T-helper 1 cell (primary cell): ENCODE measurements at regions not wholly inside any gene's neighbourhood (a gene's known extent, or its start where the extent isn't known, plus 50 kb on each side); places are given as distances from the start of the nearest gene placed in this dataset.

ENCODE experiments used
- DNase-seq, 5 donors: peaks; one replicate each; pipeline ENCODE4 v3.0.0-alpha.2; 2012 to 2020

GRCh38 chr14:44701563-44702263 is 194.6 kb upstream of the FSCB start:
- no peak for DNase-seq

DNA sequence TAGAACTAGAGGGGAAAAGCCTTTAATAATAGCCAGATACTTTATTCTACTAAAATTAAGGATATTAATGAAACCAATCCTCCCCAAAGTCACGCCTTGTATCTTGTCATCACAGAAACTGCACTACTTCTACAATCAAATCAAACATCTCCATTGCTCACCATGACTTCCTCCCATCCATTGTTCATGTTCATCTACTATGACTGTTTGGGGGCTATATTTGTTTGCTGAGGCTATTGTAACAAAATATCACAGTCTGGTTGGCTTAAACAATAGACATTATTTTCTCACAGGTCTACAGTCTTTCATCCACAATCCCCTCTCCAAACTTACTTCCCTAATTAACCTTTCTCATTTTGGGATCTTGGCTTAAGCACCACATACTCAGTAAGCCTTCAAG is 193.6 kb upstream of the FSCB start:
- no peak for DNase-seq

GRCh38 chr14:44700184-44700583 is 193.1 kb upstream of the FSCB start:
- DNase-seq = no peak

- DNase-seq = no peak
Measured at GRCh38 chr14:44699391-44699790, 192.3 kb upstream of the FSCB start.

DNA sequence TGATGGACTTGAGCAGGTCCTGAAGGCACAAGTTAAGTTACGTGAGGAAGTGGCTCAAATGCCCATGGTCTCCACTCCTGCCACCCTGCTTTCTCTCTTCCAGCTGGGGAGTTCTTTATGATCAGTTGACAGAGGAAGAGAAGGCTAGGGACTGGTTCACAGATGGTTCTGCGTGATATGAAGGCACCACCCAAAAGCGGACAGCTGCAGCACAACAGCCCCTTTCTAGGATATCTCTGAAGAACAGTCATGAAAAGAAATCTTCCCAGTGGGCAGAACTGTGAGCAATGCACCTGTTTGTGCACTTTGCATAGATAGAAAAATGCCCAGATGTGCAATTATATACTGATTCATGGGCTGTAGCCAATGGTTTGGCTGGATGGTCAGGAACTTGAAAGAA is 162.4 kb upstream of the FSCB start:
- DNase-seq = no peak

GRCh38 chr14:44663136-44663535 is 156.1 kb upstream of the FSCB start:
- DNase-seq = no peak

DNA sequence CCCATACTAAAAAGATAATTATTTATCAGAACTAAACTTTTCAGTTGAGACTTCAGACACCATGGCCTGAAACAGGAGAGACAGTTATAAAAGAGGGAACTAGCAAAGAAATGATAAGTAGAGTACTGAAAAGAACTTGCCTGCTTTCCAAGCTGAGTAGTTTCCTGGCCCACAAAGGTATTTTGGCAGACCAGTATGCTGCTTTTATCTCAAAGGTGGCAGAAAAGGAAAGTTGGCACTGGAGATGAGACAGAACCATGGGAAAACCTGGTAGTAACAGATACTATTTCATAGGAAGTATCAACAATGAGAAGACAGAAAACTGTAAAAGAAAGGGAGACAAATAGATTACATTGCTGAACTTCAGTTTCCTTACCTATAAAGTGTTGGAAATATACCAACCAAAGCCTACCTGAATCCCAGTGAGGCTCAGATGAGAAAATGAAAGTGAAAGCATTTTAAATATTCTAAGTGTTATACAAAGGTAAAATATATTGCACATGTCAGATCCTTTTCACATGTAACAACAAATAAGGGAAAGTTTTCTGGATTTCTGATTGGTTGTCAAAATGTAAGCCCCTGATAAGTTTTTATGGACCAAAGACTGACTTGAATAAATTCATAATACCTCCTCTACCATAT is 155.3 kb upstream of the FSCB start:
- DNase-seq = no peak

GRCh38 chr14:44658389-44658696 is 151.3 kb upstream of the FSCB start:
- no peak for DNase-seq

DNA sequence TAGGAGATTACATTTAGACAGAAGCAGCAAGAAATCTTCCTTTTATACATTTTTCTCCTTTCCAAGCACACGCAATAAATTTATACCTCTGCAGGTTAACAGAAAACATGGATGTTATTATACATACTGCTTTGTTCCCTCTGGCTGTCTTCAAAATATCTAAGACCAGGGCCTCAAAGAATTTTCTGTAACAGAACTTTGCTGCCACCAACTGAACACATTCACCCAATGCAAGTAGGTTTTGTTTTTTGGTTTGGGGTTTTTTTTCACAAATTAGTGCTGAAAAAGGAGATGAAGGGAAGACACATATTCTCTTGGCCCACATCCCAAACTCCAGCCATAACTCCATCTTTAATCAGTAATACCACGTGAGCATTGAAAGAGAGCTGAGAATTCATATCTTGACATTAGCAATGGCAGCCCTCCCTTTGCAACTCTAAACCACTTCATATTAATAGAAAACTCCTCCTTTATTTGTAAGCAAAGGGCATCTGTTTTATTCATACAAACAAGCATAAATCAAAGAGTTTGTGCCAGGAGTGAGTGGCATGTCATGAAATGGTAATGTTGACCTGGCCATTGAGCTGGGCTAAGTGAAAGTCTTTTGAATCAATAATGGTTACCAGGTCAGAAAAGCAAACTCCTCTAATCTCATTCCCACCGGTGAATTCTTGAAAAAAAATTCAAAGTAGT is 150.8 kb upstream of the FSCB start:
- DNase-seq = no peak

- no peak for DNase-seq
Measured at GRCh38 chr14:44657203-44657602, 150.1 kb upstream of the FSCB start.

DNA sequence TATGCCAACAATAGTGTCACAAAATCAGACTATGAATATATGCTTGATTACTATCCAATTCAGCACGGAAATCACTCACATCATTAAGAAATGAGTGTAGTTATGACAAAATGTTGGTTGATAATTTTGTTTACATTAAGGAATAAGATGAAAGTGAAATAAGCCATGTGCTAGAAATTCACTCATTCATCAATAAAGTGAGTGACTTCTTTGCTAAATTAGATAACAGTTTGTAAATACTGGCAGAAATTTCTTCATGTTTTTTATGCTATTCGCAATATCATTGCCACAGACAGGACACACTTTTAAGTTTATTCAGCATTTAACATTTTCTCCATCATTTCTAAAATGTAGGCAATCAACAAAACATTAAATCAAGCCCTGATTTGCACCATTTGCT is 147.5 kb upstream of the FSCB start:
- DNase-seq = no peak

DNA sequence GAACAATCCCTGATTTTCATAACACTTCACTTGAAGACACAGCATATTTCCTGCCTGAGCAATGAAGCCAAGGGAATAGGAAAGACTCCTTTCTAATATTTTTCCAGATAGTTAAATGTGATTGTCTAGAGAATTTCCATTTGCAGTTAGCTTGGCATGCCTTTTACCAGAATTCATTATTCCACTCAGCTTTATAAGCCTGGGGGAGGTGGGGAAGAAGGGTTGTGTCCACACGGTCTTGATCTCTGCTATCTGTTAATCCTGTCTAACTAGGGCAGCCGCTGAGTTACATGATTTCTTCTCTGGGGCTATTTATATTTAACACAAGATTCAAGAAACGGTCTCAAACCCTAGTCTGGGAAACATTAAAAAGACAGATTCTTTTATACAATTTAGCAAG is 146.6 kb upstream of the FSCB start:
- DNase-seq = no peak

DNA sequence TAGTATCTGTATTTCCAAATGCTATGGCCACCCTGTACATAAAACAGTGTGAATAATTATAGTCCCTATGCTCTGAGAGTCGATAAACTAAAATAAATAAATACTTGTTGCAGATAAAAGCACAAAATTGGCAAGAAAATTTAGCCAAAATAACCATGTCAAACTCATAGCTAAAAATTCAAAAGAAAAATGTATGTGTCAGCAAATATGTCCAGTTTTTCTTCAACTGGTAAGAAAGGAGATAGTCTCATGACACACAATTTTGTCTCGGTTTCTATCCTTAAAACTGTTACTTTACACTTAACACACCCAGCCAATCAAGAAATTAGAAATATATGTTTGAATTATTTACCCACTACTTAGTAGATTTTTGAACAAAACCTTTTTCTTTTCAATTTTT is 145.6 kb upstream of the FSCB start:
- DNase-seq = no peak

DNA sequence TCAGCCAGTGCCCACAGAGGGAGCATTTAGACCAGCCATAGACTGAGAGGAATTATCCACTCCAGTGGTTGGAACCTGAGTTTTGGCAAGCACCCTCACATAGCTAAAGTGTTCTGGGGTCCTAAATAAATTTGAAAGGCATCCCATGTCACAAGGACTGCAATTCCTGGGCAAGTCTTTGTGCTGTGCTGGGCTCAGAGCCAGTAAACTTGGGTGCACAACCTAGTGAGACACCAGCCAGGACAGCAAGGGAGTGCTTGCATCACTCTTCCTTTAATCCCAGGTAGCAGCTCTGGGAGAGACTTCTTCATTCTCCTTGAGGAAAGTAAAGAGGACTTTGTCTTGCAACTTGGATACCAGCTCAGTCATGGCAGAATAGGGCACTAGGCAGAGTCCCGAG is 142.0 kb upstream of the FSCB start:
- no peak for DNase-seq

DNA sequence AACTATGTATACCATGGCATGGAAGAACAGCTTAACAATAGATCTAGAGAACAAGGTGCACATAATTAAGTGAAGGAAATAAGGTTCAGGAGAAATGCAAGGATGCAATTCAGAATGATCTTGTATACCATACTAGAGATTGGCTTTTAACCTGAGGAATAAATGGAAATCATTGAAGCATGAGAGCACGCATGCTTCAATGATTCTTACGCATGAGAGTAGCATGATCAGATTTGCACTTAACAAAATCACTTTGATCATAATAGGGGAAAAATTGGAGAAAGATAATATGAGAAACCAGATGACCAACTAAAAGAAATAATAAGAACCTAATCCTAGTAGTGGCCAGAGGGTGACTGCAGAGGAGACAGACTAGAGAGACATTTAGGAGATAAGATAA is 133.3 kb upstream of the FSCB start:
- DNase-seq = no peak

DNA sequence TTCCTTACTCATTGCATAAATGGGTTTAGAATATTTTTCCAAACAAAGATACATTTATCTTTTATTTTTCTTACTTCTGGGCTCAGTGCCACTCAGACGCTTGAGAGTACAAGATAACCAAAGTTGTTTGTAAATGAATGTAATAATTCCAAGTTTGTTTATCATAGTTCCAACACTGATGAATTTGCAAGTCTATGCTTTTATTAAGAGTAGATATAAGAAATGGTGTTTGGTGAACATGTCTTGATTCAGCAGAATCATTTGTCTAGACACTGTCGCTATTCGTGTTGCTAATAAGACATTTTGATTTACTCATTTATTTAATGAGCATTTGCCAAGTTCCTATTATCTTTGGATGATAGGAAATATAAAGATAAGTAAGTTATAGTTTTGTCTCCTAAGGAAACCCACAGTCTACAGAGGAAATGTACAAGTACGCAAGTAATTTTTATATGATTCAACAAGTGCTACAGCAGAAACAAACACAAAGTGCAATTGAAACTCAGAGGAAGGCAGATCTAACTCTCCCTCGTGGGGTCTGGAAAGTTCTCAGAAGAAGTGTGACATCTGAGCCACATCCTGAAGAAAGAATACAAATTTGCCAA is 132.8 kb upstream of the FSCB start:
- DNase-seq = no peak

- no peak for DNase-seq
Measured at GRCh38 chr14:44634692-44635091, 127.6 kb upstream of the FSCB start.

DNA sequence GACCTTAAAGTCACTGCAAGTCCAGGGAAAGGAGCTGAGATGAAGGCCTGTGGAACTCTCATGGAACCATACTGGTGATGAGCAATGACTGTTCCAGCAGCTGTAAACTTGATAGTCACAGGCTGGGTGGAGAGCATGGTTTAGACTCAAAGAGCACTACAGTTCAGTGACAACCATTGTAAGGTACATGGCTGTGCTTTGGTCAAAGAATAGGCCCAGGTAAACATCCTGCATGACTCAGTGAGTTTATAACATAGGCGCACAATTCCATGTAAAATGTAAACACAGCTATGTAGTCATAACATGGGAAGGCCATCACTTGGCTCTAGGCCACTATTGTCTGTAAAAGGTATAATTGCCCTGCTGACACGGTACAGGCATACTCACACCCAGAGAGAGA is 119.3 kb upstream of the FSCB start:
- DNase-seq = no peak

DNA sequence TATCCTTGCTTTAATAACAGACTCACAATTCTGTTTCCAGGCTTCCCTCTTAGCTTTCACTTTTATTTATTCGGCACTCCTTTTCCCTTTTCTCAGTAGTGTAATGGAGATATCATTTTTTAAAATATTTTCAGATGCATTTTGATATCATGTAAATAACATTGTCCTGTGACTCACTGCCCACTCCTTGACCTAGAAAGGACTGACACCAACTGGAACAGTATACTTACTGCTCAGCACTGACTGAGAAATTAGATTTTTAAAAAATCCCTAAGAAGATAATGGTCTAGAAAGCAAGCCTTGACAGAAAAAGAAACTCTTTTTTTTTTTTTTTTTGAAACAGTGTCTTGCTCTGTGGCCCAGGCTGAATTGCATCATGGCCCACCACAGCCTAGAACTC is 118.0 kb upstream of the FSCB start:
- DNase-seq = no peak

DNA sequence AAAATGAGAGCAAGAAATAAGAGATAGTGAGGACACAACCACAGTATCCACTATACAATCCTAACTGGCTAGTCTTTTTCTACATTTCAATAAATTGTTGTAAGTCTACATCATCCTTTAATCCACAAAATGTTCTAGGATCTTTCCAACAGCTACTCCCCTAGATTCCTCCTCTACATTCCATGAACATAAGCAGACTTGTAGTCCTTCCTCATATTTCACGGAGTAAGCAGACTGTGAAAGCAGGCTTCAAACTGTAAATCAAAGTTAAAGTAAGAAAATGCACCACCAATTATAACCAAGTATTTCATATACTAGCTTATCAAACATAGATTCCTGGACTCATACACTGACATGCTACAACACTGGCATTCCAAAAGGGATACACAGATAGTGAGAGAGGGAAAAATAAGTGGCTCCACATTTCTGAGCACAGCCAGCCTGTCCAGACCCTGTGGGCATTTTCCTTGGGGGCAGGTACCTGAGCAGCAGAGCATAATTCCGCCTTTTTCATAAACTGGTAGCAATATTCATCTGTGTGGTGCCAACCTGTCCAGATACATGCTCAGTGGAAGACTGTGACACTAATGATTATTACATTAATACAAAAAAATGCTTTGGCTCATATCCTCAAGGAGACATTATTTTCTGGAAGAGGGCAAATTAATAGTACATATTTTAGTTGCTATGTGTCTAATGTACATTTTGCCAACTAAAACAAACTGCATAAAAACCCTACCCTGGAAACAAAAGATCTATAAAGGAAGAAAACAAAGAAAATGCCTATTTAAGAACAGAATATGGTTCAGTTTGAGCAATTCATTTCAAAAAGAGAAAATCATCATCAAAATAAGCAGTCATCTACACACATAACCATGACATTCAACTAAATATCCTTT is 113.3 kb upstream of the FSCB start:
- no peak for DNase-seq

DNA sequence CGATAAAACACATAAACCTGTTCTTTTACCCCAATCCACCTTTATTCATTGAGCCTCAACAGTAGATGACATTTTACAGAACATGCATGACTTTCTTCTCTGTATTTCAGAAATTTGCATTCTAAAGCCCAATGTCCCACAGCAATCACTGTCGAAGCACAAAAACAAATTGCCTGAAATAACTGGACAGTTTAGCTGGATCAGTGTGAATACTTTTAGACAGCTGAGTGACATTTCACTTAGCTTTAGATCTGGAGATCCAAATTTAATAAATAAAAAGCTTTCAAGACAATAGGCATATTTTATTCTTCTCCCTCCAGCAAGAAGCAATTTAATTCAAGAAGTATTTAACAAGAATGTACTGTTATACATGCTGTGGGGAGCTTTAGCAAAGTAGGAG is 109.1 kb upstream of the FSCB start:
- DNase-seq = no peak

GRCh38 chr14:44613061-44613712 is 106.1 kb upstream of the FSCB start:
- no peak for DNase-seq

- no peak for DNase-seq
Measured at GRCh38 chr14:44612002-44612401, 104.9 kb upstream of the FSCB start.
